GM18508 (cell line): ENCODE measurements at regions not wholly inside any gene's neighbourhood (a gene's known extent, or its start where the extent isn't known, plus 50 kb on each side); places are given as distances from the start of the nearest gene placed in this dataset.
"Not testable (repeated sequence)": the region's sequence is repeated elsewhere in the genome, so short reads cannot be mapped to it uniquely, and the experiment has no call there.

Experiments used
- ATAC-seq: cut with Tn5 transposase; IDR thresholded peaks from one replicate; pipeline ENCODE4 v1.9.1; 2021; ENCODE audit warnings: moderate number of reproducible peaks; ENCODE audit not compliant: insufficient read depth, unreplicated experiment

DNA sequence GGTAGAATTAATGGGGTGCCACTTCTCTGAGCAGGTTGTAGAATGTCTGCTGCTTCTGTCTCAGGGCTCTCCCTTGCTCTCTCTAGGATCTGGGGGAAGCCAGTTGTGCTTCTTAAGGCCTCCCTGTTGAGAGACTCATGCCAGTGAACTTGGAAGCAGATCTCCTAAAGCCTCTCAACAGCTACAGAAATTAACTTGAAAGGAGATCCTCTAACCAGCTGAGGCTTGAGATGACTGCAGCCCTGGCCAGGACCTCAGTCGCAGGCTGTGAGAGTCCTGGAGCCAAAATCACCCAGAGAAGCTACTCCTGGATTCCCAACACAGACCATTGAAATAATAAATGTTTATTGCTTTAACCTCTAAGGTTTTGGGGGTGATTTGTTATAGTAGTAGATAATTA is 180.2 kb upstream of the MARCKS start:
- no peak for ATAC-seq

- ATAC-seq: no peak
Measured at GRCh38 chr6:113679051-113679450, 178.1 kb upstream of the MARCKS start.

GRCh38 chr6:113680301-113680700 is 176.8 kb upstream of the MARCKS start:
- no peak for ATAC-seq

GRCh38 chr6:113683968-113684367 is 173.2 kb upstream of the MARCKS start:
- ATAC-seq: no peak

GRCh38 chr6:113684382-113684901 is 172.7 kb upstream of the MARCKS start:
- no peak for ATAC-seq

- no peak for ATAC-seq
Measured at GRCh38 chr6:113686049-113686448, 171.1 kb upstream of the MARCKS start.

GRCh38 chr6:113689620-113690019 is 167.5 kb upstream of the MARCKS start:
- ATAC-seq: not testable (repeated sequence)

- ATAC-seq: peak; percentile 90
Measured at GRCh38 chr6:113690281-113691259, 166.6 kb upstream of the MARCKS start.

DNA sequence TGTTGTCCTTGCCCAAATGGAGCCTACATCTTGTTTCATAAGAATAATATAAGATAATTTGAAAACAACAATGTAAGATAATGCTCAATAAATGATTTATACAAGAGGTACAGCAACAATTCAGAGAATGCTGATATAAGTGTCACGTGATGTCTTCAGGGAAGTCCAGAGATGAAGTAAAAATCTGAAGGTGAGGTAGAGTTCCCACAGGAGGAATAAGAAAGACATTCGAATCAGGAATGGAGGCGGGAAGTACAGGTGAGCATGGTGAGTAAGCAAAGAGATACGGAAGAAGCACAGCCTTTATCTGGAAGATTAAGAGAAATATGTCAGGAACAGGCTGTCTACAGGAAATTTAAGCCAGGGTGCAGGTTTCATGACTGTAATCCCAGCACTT is 165.9 kb upstream of the MARCKS start:
- ATAC-seq: no peak

DNA sequence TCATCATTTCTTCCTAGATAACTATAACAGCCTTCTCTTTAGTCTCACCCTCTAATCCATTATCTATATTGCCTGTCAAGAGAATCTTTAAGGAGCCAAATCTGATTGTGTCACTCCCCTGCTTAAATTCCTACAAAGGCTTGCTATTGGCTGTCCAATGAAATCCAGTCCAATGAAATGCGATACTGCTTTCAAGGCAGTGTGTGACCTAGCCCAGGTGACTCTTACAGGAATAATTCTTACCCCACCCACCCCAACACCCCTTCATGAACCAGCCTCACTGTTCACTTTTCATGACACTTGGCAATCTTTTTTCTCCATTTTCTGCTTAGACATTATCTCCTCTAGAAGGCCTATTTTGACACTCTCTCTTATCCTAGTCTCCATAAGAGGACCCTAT is 163.3 kb upstream of the MARCKS start:
- ATAC-seq: no peak

DNA sequence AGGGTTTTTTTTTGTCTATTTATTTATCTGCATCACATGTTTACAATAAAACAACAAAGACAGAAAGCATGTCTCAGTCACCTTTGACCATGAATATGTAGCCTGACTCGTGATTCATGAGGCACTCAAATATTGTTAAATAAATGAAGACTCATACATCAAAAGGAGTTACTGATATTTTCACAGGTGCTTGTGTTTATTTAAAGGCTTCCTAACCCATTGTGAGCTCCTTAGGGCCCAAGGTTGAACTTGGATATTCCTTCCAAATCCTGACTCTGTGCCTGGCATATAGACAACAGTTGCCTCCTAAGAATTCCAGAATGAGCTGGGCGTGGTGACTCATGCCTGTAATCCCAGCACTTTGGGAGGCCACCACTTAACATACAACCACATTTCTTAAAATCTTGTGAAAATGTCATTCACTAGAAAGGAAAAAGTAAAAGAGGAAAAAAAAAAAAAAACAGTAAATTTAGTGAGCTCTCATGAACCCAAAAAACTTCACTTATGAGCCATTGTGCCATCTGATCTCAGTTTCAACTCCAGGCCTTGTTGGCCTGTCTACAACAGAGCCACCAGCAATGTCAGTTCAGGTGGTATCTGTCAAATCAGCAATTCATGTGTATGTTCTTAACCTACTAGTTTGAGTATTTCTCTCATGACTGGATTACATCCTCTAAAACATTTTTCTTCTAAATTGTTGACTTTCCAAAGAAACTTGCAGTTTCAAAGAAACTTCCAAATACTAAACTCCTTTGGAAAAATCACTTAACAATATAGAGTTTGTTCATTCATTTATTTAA is 162.7 kb upstream of the MARCKS start:
- no peak for ATAC-seq

DNA sequence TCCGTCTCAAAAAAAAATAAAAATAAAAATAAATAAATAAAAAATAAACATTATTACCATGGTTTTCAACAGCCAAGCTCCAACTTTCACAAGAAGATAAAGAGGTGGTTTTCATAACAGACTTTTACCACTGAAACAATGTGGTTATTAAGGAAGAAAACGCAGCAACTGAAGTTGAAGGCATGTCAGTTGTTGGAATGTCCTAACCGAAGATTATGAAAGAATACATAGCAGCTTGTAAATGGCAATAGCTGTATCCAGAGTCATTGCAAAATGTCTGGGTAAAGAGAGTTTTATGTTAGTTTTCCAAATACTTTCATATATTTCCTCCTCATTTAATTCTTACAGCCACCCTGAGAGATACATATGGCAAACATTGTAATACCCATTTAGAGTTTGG is 161.6 kb upstream of the MARCKS start:
- no peak for ATAC-seq

GRCh38 chr6:113696960-113697359 is 160.2 kb upstream of the MARCKS start:
- ATAC-seq: no peak

- ATAC-seq: no peak
Measured at GRCh38 chr6:113697632-113698410, 159.3 kb upstream of the MARCKS start.

DNA sequence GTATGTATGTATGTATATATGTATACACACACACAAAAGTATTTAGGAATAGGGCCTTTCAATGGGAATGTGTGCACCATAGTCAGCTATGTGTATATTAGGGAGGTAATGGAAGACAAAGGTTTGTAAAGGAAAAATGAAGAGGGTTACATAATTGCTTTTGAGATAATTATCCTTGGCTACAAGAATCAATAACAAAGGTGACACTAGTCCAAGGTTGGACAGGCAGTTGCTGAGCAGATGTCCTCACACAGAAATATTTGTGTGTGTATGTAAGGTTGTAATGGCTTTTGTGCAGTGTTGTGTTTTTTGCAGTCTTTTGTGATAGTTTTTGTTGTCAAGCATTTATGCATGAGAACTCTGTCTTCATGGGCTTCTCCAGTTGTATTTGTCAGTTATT is 157.9 kb upstream of the MARCKS start:
- no peak for ATAC-seq

GRCh38 chr6:113701552-113702254 is 155.4 kb upstream of the MARCKS start:
- ATAC-seq: no peak

GRCh38 chr6:113707194-113707593 is 150.0 kb upstream of the MARCKS start:
- ATAC-seq: no peak

- no peak for ATAC-seq
Measured at GRCh38 chr6:113709936-113710509, 147.1 kb upstream of the MARCKS start.

DNA sequence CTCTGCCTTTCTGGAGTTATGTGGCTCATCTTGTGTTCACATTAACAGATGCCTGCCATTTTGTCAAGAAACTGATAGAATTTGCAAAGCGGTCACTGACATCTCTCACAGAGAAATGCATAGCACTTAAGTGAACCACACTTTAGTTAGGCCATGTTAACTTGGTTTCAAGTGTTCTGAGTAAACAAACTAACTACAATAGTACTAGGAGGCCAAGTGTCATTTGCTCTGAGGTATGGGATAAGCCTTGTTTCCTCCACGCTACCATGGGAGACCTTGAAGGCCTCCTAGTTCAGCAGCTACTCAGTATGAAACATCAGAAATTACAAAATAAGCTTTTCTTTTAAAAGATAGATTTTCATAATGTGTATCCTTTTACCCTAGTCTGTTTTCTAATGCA is 143.5 kb upstream of the MARCKS start:
- no peak for ATAC-seq
